Stimulated activated CD8-positive, alpha-beta memory T cell treated with anti-CD3 and anti-CD28 coated beads, Interleukin-15, amount 100 ng/mL, for 48 hours (primary cell): ENCODE measurements at regions not wholly inside any gene's neighbourhood (a gene's known extent, or its start where the extent isn't known, plus 50 kb on each side); places are given as distances from the start of the nearest gene placed in this dataset.
A peak's percentile ranks its signal among the peaks of the same experiment; 100 is the strongest.

Experiments used
- DNase-seq, 2 donors: peaks; one replicate each; pipeline ENCODE4 v3.0.0-alpha.2; 2020; ENCODE audit warnings: low read depth in 2 of 2

DNA sequence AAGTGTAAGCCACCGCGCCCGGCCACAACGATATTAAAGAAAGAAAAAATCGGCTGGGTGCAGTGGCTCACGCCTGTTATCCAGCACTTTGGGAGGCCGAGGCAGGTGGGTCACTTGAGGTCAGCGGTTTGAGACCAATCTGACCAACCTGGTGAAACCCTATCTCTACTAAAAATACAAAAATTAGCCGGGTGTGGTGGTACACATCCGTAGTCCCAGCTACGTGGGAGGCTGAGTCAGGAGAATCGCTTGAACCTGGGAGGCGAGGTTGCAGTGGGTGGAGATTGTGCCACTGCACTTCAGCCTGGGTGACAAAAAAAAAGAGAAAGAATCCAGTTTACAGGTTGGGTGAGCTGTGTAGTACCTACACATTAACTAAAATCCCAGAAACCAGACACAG lies 99.9 kb upstream of the CACNA1A start:
- DNase-seq, result no peak

DNA sequence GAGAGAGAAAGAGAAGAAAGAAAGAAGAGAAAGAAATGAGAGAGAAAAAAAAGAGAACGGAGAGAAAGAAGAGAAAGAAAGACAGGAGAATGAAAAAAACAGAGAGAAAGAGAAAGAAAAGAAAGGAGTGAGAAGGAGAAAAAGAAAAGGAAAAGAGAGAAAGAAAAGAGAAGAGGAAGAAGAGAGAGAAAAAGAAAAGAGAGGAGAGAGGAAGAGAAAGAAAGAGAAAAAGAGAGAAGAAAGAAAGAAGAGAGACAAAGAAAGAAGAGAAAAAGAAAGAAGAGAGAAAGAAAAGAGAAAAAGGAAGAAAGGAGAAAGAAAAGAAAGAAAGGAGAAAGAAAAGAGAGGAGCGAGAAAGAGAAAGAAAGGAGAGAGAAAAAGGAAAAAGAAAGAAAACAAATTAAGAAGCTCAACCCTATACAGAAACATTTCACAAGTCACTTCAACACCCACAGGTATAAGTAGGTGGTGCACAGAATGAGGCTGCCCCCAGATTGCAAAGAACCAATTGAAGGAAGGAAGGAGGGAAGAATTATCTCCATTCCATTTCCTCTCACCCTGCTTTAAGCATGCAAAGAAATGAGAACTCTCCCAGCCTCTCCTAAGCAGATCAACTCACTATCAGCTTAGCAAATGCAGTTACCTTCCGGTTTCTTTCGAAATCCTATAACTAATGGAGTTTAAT lies 98.8 kb upstream of the CACNA1A start:
- DNase-seq, result no peak

DNA sequence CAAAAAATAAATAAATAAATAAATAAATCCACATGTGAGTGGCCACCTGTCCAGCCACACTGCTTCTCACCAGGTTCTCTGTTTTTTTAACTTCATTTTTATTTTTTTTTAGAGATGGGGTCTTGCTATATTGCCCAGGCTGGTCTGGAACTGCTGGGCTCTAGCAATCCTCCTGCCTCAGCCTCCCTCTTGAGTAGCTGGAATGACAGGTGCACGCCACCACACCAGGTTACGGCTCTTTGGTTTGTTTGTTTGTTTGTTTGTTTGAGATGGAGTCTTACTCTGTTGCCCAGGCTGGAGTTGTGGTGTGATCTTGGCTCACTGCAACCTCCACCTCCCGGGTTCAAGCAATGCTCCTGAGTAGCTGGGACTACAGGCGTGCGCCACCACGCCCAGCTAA lies 94.5 kb upstream of the CACNA1A start:
- DNase-seq, result no peak

DNA sequence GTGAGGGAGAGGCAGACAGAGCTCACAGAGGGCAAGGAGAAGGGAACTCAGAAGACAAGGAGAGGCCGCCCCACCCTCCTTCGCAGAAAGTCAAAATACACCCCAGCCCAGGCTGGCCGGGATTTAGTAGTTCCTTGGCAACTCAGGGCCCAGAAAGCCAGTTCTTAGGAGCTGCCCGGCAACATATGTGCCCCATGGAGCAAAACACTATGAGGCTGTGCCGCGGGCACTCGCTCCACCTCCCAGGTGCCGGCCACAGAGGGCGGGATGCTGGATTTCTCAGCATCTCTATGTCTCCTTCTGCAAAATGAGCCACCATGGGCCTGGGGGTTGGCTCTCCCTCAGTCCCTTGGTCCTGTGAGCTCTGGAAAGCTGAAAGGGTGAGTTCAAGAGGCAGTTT lies 93.8 kb upstream of the CACNA1A start:
- DNase-seq, result no peak

DNA sequence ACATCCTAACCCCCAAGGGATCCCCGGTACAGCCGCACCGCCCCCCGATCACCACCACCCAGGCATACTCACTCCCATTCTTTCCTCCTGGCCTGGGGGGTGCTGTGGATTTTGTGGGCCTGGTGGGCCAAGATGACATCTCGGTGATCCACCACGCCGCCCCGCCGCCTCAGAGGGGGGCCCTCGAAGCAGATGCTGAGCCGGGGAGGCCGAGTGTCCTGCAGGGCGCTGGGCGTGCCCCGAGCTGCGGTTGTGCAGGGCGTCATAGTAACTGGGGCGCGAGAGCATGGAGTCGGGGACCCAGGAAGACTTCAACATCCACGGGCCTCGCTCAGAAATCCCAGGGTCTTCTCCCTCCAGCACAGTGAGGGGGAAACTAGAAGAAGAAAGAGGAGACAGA lies 93.4 kb upstream of the CACNA1A start:
- DNase-seq, result no peak

DNA sequence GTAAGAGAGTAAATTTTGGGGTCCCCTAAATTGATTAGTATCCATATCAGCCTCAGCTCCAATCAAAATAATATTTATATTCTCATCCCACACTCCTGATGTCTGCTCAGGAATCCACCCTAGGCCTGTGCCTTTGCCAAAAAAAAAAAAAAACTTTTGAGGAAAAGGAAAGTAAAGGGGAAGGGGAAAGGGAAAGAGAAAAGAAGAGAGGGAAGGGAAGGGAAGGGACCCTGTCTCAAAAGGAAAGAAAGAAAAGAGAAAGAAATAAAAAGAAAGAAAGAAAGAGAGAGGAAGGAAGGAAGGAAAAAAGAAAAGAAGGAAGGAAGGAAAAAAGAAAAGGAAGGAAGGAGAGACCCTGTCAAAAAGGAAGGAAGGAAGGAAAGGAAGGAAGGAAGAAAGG lies 91.8 kb upstream of the CACNA1A start:
- no peak for DNase-seq

DNA sequence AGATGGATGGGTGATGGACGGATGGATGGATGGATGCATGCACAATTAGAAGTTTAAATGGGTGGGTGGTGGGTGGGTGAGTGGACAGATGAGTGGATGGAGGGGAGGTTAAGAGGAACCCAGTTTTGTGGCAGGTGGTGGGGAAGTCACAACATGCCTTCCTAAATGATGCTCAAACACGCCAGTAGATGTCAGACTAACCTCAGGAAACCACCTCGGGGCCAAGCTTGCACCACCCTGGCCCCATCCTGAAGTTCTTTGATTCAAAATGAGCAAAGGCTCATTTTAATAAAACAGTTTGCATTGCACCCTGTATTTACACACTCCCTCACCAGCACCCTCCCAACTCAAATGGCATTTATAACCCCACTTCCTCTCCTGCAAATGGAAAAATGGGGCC lies 91.4 kb upstream of the CACNA1A start:
- DNase-seq, result peak in 1 of 2 donors; percentile 14

DNA sequence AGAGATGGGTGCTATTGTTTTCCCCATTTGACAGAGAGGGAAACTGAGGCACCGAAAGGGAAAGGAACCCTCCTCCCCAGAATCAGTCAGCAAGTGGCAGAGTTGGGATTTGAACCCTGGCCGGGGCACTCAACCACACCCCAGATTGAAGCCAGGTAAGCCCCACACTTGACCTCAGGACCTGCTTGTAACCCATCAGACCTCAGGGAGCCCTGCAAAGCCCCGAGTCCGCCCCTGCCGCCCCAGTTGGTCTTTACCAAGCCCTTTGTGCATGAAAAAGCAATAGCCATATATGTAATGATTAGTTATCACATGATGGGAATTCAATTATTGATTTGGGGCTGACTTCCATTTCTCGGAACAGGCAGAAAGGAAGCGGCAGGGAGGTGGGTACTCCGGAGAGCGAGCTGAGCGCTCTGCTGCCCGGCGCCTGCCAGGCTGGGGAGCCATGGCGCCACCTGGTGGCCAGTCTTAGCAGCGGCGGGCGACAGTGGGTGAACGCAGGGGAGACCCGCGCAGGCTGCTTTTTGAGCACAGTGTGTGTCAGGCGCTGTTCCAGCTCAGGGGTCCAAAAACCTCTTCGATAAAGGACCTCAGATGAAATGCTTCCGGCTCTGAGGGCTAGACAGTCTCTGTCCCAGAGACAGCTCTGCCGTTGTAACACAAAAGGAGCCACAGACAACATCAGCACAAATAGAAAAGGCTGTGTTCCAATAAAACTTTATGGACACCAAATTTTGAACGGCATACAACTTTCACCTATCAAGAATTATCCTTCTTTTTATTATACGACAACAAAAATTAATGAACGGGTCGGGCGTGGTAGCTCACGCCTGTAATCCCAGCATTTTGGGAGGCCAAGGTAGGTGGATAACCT lies 82.9 kb upstream of the CACNA1A start:
- DNase-seq, result peak; percentile 65 to 72

DNA sequence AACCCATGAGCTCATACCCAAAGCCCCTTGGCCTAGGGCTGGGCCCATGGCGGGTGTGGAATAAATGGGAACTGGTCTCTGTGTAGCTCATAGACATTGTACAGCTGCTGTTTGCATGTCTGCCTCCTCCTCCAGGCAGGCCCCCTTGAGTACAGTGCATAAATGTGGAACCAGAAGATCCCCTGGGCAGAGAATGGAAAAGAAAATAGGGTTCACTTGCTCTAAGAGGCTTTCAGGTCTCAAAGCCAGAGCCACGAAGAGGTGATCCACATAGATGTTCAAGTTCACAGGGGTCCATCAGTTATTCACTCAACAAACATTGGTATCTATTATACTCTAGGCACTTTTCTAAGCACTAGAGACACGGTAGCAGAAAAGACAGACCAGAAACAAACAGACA lies 79.2 kb upstream of the CACNA1A start:
- DNase-seq, result no peak

DNA sequence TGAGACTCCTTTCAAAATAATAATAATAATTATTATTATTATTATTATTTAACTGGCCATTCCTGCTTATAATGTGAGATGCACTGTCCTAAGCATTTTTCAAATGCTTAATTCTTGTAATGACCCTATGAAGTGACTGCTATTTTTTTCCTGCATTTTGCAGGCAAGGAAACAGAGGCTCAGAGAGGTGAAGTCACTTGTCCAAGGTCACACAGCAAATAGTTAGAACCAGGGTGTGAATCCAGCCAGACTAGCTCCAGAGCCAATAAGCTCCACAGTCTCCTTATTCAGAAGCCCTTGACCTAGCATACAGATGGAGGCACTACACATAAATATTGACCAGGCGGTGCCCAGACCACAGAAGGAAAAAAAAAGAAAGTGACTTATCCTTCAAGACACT lies 77.5 kb upstream of the CACNA1A start:
- DNase-seq, result no peak

DNA sequence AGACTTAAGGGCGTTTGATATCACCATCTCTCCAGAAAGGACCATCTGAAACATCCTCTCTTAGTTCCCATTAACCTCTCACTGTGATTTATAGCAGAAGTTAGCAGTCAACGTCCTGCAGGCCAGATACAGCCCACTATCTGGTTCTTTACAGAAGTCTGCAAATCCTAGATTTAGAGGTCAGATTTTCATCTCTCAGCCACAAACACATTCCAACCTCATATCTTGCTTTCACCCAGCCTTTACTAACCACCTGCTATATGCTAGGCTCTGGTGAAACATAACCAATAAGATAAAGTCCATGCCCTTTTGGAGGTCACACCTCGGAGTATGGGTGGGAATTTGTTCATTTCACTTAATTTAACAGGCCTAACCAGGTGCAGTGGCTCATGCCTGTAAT lies 76.8 kb upstream of the CACNA1A start:
- no peak for DNase-seq

DNA sequence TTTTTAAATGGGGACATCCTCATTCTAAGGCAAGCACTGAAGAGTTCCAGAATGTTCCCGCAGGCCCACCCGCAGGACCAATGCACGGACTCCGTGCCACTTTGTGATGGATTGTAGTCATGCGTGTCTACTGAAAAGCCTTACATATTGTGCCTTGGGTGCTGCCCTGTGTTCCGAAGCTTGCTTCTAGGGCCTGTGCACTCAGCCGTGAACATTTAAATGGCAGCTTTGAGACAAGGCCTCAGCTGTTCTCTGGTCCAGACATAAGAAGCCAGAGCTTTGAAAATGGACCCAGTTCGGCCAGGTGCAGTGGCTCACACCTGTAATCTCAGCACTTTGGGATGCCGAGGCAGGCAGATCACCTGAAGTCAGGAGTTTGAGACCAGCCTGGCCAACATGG lies 75.3 kb upstream of the CACNA1A start:
- DNase-seq, result no peak

DNA sequence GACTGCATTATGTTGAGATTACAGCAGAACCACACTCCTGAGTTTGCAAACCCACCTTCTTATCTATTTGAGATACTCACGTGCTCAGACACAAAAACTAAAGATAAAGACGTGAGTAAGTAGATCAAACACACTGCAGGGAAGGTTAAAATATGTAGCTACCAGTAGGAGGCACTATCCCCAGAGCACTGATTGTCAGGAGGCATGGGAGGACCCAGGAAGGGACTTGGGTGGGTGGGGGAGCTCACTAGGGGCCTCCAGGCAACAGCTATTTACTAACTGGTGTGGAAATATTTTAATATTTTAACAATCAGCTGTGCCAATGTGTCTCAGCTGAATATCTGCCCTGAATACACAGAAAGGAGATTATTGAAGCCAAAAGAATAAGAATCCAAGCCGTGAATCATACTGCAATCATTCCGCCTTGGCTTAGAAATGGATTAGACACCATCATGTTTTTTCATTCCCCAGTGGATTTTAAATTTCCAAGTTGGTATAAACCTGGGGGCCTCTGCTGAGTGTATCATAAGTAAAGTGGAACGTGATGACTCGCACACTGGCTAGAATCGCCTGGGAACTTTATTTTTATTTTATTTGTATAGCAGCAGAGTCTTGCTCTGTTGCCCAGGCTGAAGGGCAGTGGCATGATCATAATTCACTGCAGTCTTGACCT lies 73.2 kb upstream of the CACNA1A start:
- DNase-seq, result no peak

DNA sequence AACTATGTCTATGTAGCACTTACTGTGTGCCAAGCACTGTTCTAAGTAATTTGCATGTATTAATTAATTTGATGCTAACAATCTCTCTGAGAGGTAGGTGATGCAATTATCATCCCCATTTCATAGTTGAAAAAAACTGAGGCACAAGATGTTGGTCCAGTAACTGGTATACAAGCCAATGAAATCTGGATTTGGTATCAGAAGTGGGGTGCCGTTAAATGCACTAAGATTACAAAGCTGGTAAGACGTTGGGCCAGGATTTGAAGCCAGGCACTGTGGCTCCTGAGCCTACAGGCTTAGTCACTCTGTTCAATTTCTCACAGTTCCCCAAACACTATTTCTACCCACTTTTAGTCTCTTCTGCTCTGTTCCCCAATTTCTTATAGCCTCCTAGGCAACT lies 70.4 kb upstream of the CACNA1A start:
- no peak for DNase-seq

DNA sequence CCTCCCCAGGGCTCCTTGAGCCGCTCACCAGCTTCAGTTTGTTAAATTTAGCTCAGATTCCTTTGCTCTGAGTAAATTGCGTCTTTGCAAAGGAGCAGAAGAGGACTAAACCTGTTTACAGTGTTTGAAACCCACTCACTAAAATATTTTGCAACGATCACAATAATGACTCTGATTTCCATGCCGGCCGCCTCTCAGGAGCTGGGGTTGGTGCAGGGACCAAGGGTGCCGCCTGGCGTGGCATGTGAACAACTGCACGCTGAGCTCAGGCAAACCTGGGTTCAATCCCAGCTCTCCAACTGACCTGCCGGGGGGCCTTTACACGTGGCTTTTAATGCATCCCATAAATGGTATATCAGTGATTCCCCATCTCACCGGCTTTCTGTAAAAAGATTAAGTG lies 68.7 kb upstream of the CACNA1A start:
- no peak for DNase-seq

DNA sequence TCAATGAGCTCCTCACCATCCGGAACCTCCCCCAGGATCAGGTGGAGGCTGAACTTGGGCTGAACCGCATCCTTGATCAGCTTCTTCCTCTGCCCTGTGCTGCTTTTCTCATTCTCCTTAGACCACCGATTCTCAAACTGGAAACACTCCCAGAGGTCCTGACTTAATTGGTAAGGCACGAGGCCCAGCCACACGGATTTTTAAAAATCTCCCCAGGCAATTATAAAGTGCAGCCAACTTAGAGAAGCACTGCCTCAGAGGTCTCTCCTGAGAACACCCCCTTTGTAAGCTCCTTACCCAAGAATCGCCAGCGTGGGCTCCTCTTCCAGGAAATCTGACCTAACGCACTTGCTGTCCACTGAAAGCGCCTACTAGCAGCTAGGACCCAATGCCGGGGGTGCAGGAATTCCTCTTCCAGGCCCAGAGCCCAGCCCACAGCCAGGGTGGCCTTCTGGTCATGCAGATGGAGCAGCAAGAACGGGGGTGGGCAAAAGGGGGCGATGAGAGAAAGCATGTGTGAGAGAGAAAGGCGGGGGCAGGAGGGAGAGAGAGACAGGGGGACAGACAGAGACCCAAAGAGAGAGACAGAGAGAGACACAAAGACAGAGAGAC lies 66.9 kb upstream of the CACNA1A start:
- no peak for DNase-seq

DNA sequence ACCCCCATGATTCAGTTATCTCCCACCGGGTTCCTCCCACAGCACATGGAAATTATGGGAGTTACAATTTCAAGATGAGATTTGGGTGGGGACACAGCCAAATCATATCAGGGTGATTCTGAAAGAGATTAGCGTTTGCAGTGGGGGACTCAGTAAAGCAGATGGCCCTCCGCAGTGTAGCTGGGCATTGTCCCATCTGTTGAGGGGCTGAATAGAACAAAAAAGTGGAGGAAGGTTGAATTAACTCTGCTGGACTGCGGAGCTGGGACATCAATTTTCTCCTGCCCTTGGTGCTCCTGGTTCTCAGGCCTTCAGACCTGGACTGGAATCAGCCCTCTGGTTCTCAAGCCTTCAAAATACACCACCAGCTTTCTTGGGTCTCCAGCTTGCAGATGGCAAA lies 55.2 kb upstream of the CACNA1A start:
- DNase-seq, result no peak

DNA sequence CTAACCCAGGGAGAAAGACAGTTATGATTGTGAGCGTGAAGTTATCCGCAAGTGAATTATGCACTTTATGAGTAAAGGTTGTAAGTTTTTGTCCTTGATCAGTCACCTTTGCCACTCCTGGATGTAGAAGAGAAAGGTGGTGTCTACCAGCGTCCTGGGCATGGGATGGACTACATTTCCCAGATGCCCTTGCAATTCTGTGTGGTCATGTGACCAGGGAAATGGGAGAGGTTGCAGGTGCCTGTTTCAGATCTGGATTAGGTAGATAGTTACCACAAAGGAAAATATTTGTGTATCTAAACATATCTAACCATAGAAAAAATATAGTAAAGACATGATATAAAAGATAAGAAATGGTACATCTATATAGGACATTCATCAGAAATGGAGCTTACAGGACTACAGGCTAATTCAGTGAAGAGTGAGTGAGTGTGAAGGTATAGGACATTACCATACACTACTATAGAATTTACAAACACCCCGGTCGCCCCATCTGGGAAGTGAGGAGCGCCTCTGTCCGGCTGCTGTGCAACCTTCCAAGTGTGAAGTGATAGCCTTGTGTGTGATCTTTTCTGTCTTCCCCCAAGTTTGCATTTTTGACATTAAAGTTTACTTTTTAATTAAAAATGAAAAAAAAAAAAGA lies 51.6 kb upstream of the CACNA1A start:
- no peak for DNase-seq

DNA sequence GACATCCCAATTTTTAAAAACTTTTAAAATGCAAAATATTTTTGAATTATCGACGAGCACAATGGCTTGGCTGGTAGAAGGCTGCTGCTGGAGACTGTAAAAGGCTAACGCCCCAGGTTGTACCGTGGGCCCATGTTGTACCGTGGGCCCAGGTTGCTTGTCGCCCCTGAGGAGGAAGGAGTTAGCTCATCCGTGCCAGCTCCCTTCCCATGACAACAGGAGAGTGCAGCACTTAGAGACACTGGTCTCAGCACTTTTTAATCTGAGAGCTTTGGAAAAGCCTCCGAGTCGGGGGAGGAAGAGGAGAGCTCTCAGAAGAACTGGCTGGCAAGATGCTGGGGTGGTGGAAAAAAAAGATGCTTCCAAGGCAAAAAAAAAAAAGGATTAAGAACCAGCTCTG lies 50.3 kb upstream of the CACNA1A start:
- DNase-seq, result no peak
